ENCODE measurements at regions not wholly inside any gene's neighbourhood (a gene's known extent, or its start where the extent isn't known, plus 50 kb on each side); places are given as distances from the start of the nearest gene placed in this dataset.

DNA sequence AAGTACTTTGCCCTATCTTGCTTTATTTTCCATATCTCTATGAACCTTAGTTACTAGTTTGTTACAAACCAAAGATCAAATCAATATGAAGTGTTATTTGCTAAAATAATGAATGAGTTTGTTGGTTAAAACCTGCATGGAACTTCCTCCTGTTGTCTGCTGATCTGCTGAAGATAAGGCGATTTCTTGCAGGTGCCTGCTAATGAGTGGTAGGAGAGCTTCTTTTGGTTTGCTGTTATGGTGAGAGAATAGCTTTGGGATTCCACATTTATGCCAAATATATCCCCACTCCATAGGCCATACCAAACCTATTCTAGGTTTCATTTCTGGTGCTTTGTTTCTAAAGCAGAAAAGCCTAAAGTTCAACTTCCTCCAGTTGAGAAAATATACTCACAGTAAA is 103.8 kb upstream of the PCDH10 start:
- no peak for DNase-seq (ENCODE audit: low spot score)

DNA sequence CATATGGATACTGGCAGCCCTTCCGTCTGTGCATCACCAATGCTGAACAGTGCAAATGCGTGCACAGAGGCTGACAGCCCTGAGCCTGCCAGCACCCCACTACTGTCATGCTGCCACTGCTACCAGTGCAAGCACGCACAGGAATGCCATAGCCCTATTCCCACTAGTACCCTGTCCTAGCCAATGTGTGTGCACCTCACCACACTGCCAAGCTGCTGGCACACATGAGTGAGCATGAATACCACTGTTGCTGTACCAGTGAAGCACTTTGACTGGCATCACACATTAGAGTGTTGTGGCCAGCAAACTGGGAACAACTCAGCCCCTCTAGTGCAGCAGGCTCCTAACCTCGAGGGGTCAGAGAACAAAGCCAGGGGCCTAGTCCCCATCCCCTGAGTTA is 102.9 kb upstream of the PCDH10 start:
- no peak for DNase-seq (ENCODE audit: low spot score)

DNA sequence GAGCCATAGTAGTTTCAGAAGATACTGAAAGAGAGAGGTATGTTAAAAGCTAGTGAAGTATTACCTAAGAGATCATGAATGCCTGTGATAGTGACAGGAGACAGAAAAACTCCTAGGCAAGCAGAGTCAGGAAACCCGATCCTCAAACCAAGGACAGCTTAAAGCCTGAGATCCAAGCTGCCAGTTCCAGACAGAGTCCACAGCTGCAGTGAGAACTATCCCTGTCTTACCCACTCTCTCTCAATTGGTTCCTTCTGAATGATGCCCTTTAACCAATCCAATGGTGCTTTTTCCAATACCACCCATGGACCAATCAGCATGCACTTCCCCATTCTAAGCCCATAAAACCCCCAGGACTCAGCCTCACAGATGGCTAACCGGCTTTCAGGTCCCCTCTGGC is 90.4 kb upstream of the PCDH10 start:
- no peak for DNase-seq (ENCODE audit: low spot score)

DNA sequence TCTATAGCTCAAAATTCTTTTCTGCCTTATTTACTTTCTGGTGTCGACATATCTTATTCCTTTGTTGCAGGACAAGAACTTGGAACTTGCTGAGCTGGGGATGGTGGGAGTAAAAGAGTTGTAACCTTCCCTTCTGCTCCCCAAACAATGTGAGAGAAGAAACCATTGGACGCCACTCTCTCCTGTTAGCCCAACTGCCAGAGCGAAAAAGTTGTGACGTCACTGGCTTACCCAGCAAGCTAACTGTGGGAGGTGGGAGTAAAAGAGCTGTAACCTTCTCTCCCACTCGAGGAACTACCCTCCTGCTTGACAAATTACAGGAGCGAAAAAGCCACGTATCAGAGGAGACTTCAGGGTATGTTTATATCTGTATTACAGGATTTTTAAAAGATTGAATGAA is 90.0 kb upstream of the PCDH10 start:
- no peak for DNase-seq (ENCODE audit: low spot score)

DNA sequence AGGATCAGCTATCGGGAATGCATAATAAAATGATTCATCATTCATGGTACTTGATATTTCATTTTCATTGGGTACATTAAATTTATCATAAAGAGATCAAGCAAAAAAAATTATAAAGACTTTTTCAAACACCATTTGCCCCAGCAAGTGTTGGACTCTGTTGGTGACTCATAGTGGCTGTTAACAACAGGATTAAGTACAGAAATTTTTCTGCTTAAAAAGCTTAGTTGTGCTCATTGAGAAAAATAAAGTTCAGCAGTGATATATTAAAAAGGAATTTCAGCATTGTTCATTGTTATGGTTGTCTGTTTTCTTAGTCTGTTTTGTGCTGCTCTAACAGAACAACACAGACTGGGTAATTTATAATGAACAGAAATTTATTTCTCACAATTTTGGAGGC is 86.2 kb upstream of the PCDH10 start:
- DNase-seq (ENCODE audit: low spot score): no peak

DNA sequence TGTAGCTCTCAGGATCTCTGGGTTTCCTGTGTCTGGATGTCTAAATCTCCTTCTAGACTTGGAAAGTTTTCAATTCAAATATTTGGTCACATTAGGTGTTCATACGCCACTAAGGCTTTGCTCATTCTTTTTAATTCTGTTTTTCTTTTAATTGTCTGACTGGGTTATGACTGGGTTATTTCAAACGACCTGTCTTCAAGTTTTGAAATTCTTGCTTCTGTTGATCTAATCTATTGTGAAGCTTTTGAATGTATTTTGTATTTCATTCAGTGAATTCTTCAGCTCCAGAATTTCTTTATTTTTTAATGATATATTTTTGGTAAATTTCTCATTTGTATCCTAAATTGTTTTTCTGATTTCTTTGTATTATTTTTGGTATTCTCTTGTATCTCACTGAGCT is 81.0 kb upstream of the PCDH10 start:
- no peak for DNase-seq (ENCODE audit: low spot score)

DNA sequence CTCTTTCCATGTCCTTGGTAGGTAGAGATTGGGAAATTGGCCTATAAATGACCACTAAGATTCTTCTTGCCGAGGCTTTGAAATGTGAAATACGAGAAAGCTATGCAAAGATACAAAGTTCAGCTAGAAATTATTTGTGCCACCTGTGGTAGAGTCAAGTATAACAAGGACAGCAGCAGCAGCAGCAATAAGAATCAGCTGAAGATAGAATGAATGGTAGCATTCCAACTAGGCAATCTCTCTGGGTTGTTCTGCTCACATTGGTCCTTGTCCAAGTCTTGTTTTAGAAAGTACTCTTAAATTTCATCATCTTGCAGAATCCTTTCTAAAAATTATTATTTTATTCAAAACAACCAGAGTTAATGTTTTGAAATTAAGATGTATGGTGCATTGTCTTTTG is 67.8 kb upstream of the PCDH10 start:
- DNase-seq (ENCODE audit: low spot score): no peak

DNA sequence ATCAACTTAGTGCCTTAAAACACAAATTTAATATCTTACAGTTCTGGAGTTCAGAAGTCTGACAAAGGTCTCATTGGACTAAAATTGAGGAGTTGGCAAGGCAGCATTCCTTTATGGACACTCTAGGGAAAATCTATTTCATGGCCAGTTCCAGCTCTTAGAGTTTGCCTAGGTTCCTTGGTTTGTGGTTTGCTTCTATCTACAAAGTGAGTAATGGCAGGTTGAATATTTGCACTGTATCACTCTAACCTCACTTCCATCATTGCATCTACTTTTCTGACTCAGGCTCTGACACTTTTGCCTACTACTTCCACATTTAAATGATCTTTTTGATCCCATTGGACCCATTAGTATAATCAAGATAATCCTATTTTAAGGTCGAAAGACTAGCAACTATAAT is 64.7 kb upstream of the PCDH10 start:
- DNase-seq (ENCODE audit: low spot score): no peak

DNA sequence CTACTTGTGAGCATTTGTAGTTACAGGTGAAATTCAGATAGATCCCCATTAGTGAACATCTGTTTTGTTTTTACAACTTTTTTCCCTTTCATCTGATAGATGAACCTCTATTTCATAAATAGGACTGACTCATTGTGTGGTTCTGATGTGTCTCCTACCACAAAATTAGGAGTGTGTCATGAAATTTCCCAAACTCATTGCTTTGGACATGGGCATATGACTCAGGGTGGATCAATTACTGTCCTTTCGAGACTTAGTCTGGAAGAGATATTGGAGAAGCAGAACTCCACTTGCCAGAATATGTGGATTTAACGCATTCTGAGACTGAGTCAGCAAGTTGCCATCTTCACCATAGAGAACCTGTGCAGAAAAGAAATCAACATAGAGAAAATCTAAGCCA is 53.5 kb upstream of the PCDH10 start:
- no peak for DNase-seq (ENCODE audit: low spot score)

DNA sequence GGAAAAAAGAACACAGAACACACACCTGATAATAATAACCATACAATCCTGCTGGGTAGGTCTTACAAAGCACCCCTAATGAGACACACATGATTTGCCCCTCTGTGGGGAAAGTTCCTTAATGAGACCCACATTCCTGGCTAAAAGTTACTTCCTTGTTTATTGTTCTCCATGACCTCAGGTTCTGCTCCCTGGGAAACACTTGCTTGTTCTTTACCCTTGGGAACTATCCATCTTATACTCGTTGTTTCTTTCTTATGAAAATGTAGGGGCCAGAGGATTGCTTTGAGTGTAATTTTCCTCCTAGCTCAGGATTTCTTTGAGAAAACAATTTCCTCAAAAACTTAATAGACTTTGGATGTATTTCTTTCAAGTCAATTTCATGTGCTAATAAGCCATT is 52.1 kb upstream of the PCDH10 start:
- DNase-seq (ENCODE audit: low spot score): no peak

Data from umbilical cord (tissue), 1 donor.